ENCODE measurements at regions not wholly inside any gene's neighbourhood (a gene's known extent, or its start where the extent isn't known, plus 50 kb on each side); places are given as distances from the start of the nearest gene placed in this dataset.

- peaks cover 7% of the 10 kb centered on the region for H3K9me3 Mint-ChIP-seq
- no peak overlapping the region for H3K27ac Mint-ChIP-seq
- no peak overlapping the region for H3K4me3 Mint-ChIP-seq
- H3K27me3 Mint-ChIP-seq = no peaks in the 10 kb centered on the region
- no peaks in the 10 kb centered on the region for H3K4me1 Mint-ChIP-seq
- no peaks in the 10 kb centered on the region for H3K36me3 Mint-ChIP-seq (ENCODE audit: low read depth)
- POLR2A ChIA-PET = no interaction called here
- DNase-seq = no peak
- CTCF ChIA-PET = interaction anchor here (0.6 kb wide), 1 partner anchor 330 kb away, joined by 6 read pairs; no protein-coding TSS in a partner anchor
Observed at GRCh38 chr16:73213732-73214455, 166.0 kb upstream of the ZFHX3 start.

- H3K4me1 Mint-ChIP-seq = no peaks in the 10 kb centered on the region
- H3K4me3 Mint-ChIP-seq = no peak overlapping the region
- CTCF ChIA-PET = no interaction called here
- H3K27ac Mint-ChIP-seq = no peak overlapping the region
- H3K9me3 Mint-ChIP-seq = peaks cover 7% of the 10 kb centered on the region
- H3K27me3 Mint-ChIP-seq = peaks cover 2% of the 10 kb centered on the region
- H3K36me3 Mint-ChIP-seq (ENCODE audit: low read depth) = no peaks in the 10 kb centered on the region
- DNase-seq = no peak
- POLR2A ChIA-PET = no interaction called here
Observed at GRCh38 chr16:73212431-73212830, 164.5 kb upstream of the ZFHX3 start.

GRCh38 chr16:73210686-73211085 is 162.8 kb upstream of the ZFHX3 start:
- ChIA-PET CTCF (interaction anchor here (0.6 kb wide), 1 partner anchor 1653 kb away, joined by 4 read pairs; no protein-coding TSS in a partner anchor), POLR2A (no interaction called here)
- Mint-ChIP-seq H3K4me3 (no peak overlapping the region), H3K27me3 (peaks cover 2% of the 10 kb centered on the region), H3K27ac (no peak overlapping the region), H3K36me3 (ENCODE audit: low read depth) (no peaks in the 10 kb centered on the region), H3K4me1 (no peaks in the 10 kb centered on the region), H3K9me3 (peaks cover under 1% of the 10 kb centered on the region)
- DNase-seq = no peak

- ChIA-PET CTCF (interaction anchor here (0.6 kb wide), 1 partner anchor 1654 kb away, joined by 4 read pairs; no protein-coding TSS in a partner anchor), POLR2A (no interaction called here)
- H3K27ac Mint-ChIP-seq = no peak overlapping the region
- no peak for DNase-seq
- H3K27me3 Mint-ChIP-seq = peaks cover 2% of the 10 kb centered on the region
- H3K4me1 Mint-ChIP-seq = no peaks in the 10 kb centered on the region
- no peak overlapping the region for H3K4me3 Mint-ChIP-seq
- no peaks in the 10 kb centered on the region for H3K9me3 Mint-ChIP-seq
- no peaks in the 10 kb centered on the region for H3K36me3 Mint-ChIP-seq (ENCODE audit: low read depth)
Observed at GRCh38 chr16:73210084-73210483, 162.2 kb upstream of the ZFHX3 start.

- no peak for DNase-seq
- H3K9me3 Mint-ChIP-seq = no peaks in the 10 kb centered on the region
- no peak overlapping the region for H3K4me3 Mint-ChIP-seq
- H3K36me3 Mint-ChIP-seq (ENCODE audit: low read depth) = no peaks in the 10 kb centered on the region
- no peaks in the 10 kb centered on the region for H3K4me1 Mint-ChIP-seq
- ChIA-PET CTCF (no interaction called here), POLR2A (no interaction called here)
- peaks cover 2% of the 10 kb centered on the region for H3K27me3 Mint-ChIP-seq
- no peak overlapping the region for H3K27ac Mint-ChIP-seq
Observed at GRCh38 chr16:73209190-73209589, 161.3 kb upstream of the ZFHX3 start.

- CTCF ChIA-PET = no interaction called here
- no peaks in the 10 kb centered on the region for H3K36me3 Mint-ChIP-seq (ENCODE audit: low read depth)
- peaks cover 2% of the 10 kb centered on the region for H3K27me3 Mint-ChIP-seq
- DNase-seq = no peak
- no peaks in the 10 kb centered on the region for H3K9me3 Mint-ChIP-seq
- POLR2A ChIA-PET = no interaction called here
- no peak overlapping the region for H3K27ac Mint-ChIP-seq
- H3K4me1 Mint-ChIP-seq = no peaks in the 10 kb centered on the region
- H3K4me3 Mint-ChIP-seq = no peak overlapping the region
Observed at GRCh38 chr16:73206151-73206707, 158.3 kb upstream of the ZFHX3 start.

GRCh38 chr16:73205153-73205886 is 157.4 kb upstream of the ZFHX3 start:
- CTCF ChIA-PET = no interaction called here
- Mint-ChIP-seq H3K4me3 (no peak overlapping the region), H3K9me3 (no peaks in the 10 kb centered on the region), H3K27ac (no peak overlapping the region), H3K4me1 (no peaks in the 10 kb centered on the region), H3K36me3 (ENCODE audit: low read depth) (no peaks in the 10 kb centered on the region), H3K27me3 (peaks cover 2% of the 10 kb centered on the region)
- POLR2A ChIA-PET = no interaction called here
- no peak for DNase-seq

GRCh38 chr16:73204359-73205152 is 156.6 kb upstream of the ZFHX3 start:
- no peaks in the 10 kb centered on the region for H3K4me1 Mint-ChIP-seq
- no peak overlapping the region for H3K4me3 Mint-ChIP-seq
- no peaks in the 10 kb centered on the region for H3K9me3 Mint-ChIP-seq
- peaks cover 2% of the 10 kb centered on the region for H3K27me3 Mint-ChIP-seq
- ChIA-PET CTCF (interaction anchor here (0.6 kb wide), 1 partner anchor 129 kb away, joined by 3 read pairs; no protein-coding TSS in a partner anchor), POLR2A (no interaction called here)
- no peak for DNase-seq
- H3K36me3 Mint-ChIP-seq (ENCODE audit: low read depth) = no peaks in the 10 kb centered on the region
- no peak overlapping the region for H3K27ac Mint-ChIP-seq

GRCh38 chr16:73202161-73202729 is 154.3 kb upstream of the ZFHX3 start:
- H3K4me1 Mint-ChIP-seq = no peaks in the 10 kb centered on the region
- DNase-seq = no peak
- H3K36me3 Mint-ChIP-seq (ENCODE audit: low read depth) = no peaks in the 10 kb centered on the region
- H3K27ac Mint-ChIP-seq = no peak overlapping the region
- H3K27me3 Mint-ChIP-seq = no peaks in the 10 kb centered on the region
- ChIA-PET POLR2A (no interaction called here), CTCF (interaction anchor here (1.0 kb wide), 1 partner anchor 24 kb away, joined by 3 read pairs; no protein-coding TSS in a partner anchor)
- no peaks in the 10 kb centered on the region for H3K9me3 Mint-ChIP-seq
- no peak overlapping the region for H3K4me3 Mint-ChIP-seq

- no peak for DNase-seq
- ChIA-PET POLR2A (no interaction called here), CTCF (no interaction called here)
- Mint-ChIP-seq H3K36me3 (ENCODE audit: low read depth) (no peaks in the 10 kb centered on the region), H3K4me3 (no peak overlapping the region), H3K9me3 (no peaks in the 10 kb centered on the region), H3K27me3 (no peaks in the 10 kb centered on the region), H3K4me1 (no peaks in the 10 kb centered on the region), H3K27ac (no peak overlapping the region)
Observed at GRCh38 chr16:73199214-73199613, 151.3 kb upstream of the ZFHX3 start.

GRCh38 chr16:73198481-73198880 is 150.6 kb upstream of the ZFHX3 start:
- POLR2A ChIA-PET = no interaction called here

GRCh38 chr16:73197598-73197997 is 149.7 kb upstream of the ZFHX3 start:
- Mint-ChIP-seq H3K36me3 (ENCODE audit: low read depth) (no peaks in the 10 kb centered on the region), H3K27me3 (no peaks in the 10 kb centered on the region), H3K4me3 (no peak overlapping the region), H3K4me1 (no peaks in the 10 kb centered on the region), H3K27ac (no peak overlapping the region), H3K9me3 (no peaks in the 10 kb centered on the region)
- no peak for DNase-seq
- ChIA-PET CTCF (no interaction called here), POLR2A (no interaction called here)

More at GRCh38 chr16:73198481-73198880, 150.6 kb upstream of the ZFHX3 start:
- no peak overlapping the region for H3K4me3 Mint-ChIP-seq
- no peak for DNase-seq
- CTCF ChIA-PET = no interaction called here
- no peaks in the 10 kb centered on the region for H3K9me3 Mint-ChIP-seq
- no peaks in the 10 kb centered on the region for H3K36me3 Mint-ChIP-seq (ENCODE audit: low read depth)
- H3K4me1 Mint-ChIP-seq = no peaks in the 10 kb centered on the region
- no peak overlapping the region for H3K27ac Mint-ChIP-seq
- H3K27me3 Mint-ChIP-seq = no peaks in the 10 kb centered on the region
